IMR-90 (cell line): ENCODE measurements at regions not wholly inside any gene's neighbourhood (a gene's known extent, or its start where the extent isn't known, plus 50 kb on each side); places are given as distances from the start of the nearest gene placed in this dataset.

ENCODE experiments used
- ATAC-seq: fragments of 200-7000 bp; cut with Tn5 transposase; 2 replicates; pipeline ENCODE4 v1.9.1; 2020; ENCODE audit warnings: low read depth, mild to moderate bottlenecking, moderate library complexity
- BruUV-seq: library from RNA; stranded (reverse); fragments of 400-500 nt; replicated peaks from 2 replicates; lab custom pipeline; 2021; lab: Mats Ljungman, UMichigan
- CTCF ChIA-PET: fragments of 300-600 bp; formaldehyde crosslinking; extraction: SDS; loops from one replicate; lab custom pipeline; 2021; ENCODE audit warnings: antibody characterized with exemption; lab: Yijun Ruan, JAX
- POLR2A ChIA-PET: fragments of 300-600 bp; sonication (Branson Sonifier 250); formaldehyde crosslinking; loops from one replicate; lab custom pipeline; 2022; ENCODE audit warnings: antibody characterized with exemption; ENCODE audit not compliant: unreplicated experiment; lab: Charles Lee
- DNase-seq: peaks from one replicate; pipeline ENCODE4 v3.0.0; 2013
- H2AFZ ChIP-seq: replicated peaks from 2 replicates; pipeline ENCODE3; 2013; ENCODE audit warnings: low read length, mild to moderate bottlenecking; ENCODE audit not compliant: poor library complexity
- H2AK5ac ChIP-seq: 2 replicates; pipeline ENCODE4 v1.6.1; 2013; ENCODE audit warnings: low read depth, low read length, inconsistent platforms
- H2AK9ac ChIP-seq: replicated peaks from 2 replicates; pipeline ENCODE3; 2013; ENCODE audit warnings: mild to moderate bottlenecking, low read depth, low read length, moderate library complexity; ENCODE audit not compliant: poor library complexity
- H2BK120ac ChIP-seq: 2 replicates; pipeline ENCODE4 v1.6.1; 2013; ENCODE audit warnings: low read depth, low read length, inconsistent platforms
- H2BK15ac ChIP-seq: 3 replicates; pipeline ENCODE4 v1.6.1; 2013; ENCODE audit warnings: low read depth, low read length, inconsistent platforms
- H2BK20ac ChIP-seq: 2 replicates; pipeline ENCODE4 v1.6.1; 2013; ENCODE audit warnings: low read depth, mild to moderate bottlenecking, inconsistent platforms, low read length, moderate library complexity
- H2BK5ac ChIP-seq: 2 replicates; pipeline ENCODE4 v1.6.1; 2013; ENCODE audit warnings: mild to moderate bottlenecking, low read depth, low read length, inconsistent platforms; ENCODE audit not compliant: poor library complexity, severe bottlenecking
- H3K14ac ChIP-seq: replicated peaks from 2 replicates; pipeline ENCODE4 v1.6.1; 2013; ENCODE audit warnings: low read depth, low read length, inconsistent platforms
- H3K18ac ChIP-seq: 2 replicates; pipeline ENCODE4 v1.6.1; 2013; ENCODE audit warnings: low read depth, low read length, control low read depth
- H3K23ac ChIP-seq: 2 replicates; pipeline ENCODE4 v1.6.1; 2013; ENCODE audit warnings: low read depth, low read length, inconsistent platforms
- H3K27ac ChIP-seq: 2 replicates; pipeline ENCODE4 v1.5.1; 2013; ENCODE audit warnings: mild to moderate bottlenecking, control low read depth, low read length; ENCODE audit not compliant: insufficient read depth
- H3K27me3 ChIP-seq: 2 replicates; pipeline ENCODE4 v1.6.1; 2013; ENCODE audit warnings: low read length; ENCODE audit not compliant: control insufficient read depth, insufficient read depth
- H3K36me3 ChIP-seq: 2 replicates; pipeline ENCODE4 v1.6.1; 2013; ENCODE audit warnings: low read length, mixed read lengths; ENCODE audit not compliant: control insufficient read depth, insufficient read depth
- H3K4ac ChIP-seq: 2 replicates; pipeline ENCODE4 v1.6.1; 2013; ENCODE audit warnings: low read depth, low read length, inconsistent platforms
- H3K4me1 ChIP-seq: 2 replicates; pipeline ENCODE4 v1.6.1; 2013; ENCODE audit warnings: low read length, mixed read lengths; ENCODE audit not compliant: control insufficient read depth, insufficient read depth
- H3K4me2 ChIP-seq: 2 replicates; pipeline ENCODE4 v1.6.1; 2013; ENCODE audit warnings: low read depth, mild to moderate bottlenecking, control low read depth, low read length, moderate library complexity
- H3K4me3 ChIP-seq: 2 replicates; pipeline ENCODE4 v1.5.1; 2013; ENCODE audit warnings: low read depth, mild to moderate bottlenecking, control low read depth, low read length, moderate library complexity; ENCODE audit not compliant: insufficient read depth
- H3K56ac ChIP-seq: 2 replicates; pipeline ENCODE4 v1.6.1; 2013; ENCODE audit warnings: low read length, inconsistent platforms; ENCODE audit not compliant: insufficient read depth; ENCODE audit errors: extremely low read depth
- H3K79me1 ChIP-seq, 2 experiments: 2 replicates each; pipeline ENCODE4 v1.6.1; 2013; ENCODE audit warnings: low read length in 2 of 2, inconsistent platforms in 1 of 2, low read depth in 1 of 2
- H3K9ac ChIP-seq: 2 replicates; pipeline ENCODE4 v1.6.1; 2013; ENCODE audit warnings: low read depth, low read length, control low read depth
- H3K9me1 ChIP-seq: 2 replicates; pipeline ENCODE4 v1.6.1; 2013; ENCODE audit warnings: low read length, inconsistent platforms; ENCODE audit not compliant: insufficient read depth
- H3K9me3 ChIP-seq: 2 replicates; pipeline ENCODE4 v1.6.1; 2013; ENCODE audit warnings: low read length; ENCODE audit not compliant: control insufficient read depth, insufficient read depth
- H4K20me1 ChIP-seq: 2 replicates; pipeline ENCODE4 v1.6.1; 2013; ENCODE audit warnings: low read length, inconsistent platforms; ENCODE audit not compliant: insufficient read depth
- H4K5ac ChIP-seq: 2 replicates; pipeline ENCODE4 v1.6.1; 2013; ENCODE audit warnings: mild to moderate bottlenecking, low read depth, low read length, control low read depth
- H4K8ac ChIP-seq, 2 experiments: 2 replicates each; pipeline ENCODE4 v1.6.1; 2013; ENCODE audit warnings: low read depth in 2 of 2, low read length in 2 of 2, control low read depth in 1 of 2, inconsistent platforms in 1 of 2
- H4K91ac ChIP-seq: 2 replicates; pipeline ENCODE4 v1.6.1; 2013; ENCODE audit warnings: low read depth, low read length, inconsistent platforms; ENCODE audit not compliant: insufficient read depth
- MAFK ChIP-seq: IDR thresholded peaks from 2 replicates; pipeline ENCODE4 v1.6.1; 2012; ENCODE audit warnings: low read depth, low read length, improper control_type of control experiment
- NFE2L2 ChIP-seq: fragments of 150-350 bp; IDR thresholded peaks from 2 replicates; pipeline ENCODE4 v1.6.1; 2016; ENCODE audit warnings: low read depth, mild to moderate bottlenecking, low read length
- RCOR1 ChIP-seq: IDR thresholded peaks from 2 replicates; pipeline ENCODE4 v1.6.1; 2012; ENCODE audit warnings: mild to moderate bottlenecking, low read length, improper control_type of control experiment; ENCODE audit not compliant: insufficient replicate concordance
- WGBS, 2 experiments: methylation state at CpG; one replicate each; pipeline versions ENCODE4 v1.1.5 to v1.1.7; 2013; ENCODE audit warnings: missing lambda C conversion rate in 2 of 2; ENCODE audit not compliant: insufficient read length in 1 of 2; ENCODE audit errors: extremely low coverage in 2 of 2; 5-methylcytosine and 5-hydroxymethylcytosine counted together
- dilution Hi-C: fragments of 300-500 bp; cut with HindIII; formaldehyde crosslinking; loops from one replicate; pipeline ENCODE4 v1.14.3; 2018; ENCODE audit warnings: low sequenced_read_pairs; ENCODE audit not compliant: unreplicated experiment
- in situ Hi-C: fragments of 300-500 bp; cut with MboI; formaldehyde crosslinking; loops from 3 replicates; pipeline ENCODE4 v1.14.3; 2019; ENCODE audit warnings: low sequenced_read_pairs, inconsistent platforms, mixed read lengths
- intact Hi-C: fragments of 100-400 bp; cut with micrococcal nuclease; formaldehyde crosslinking; loops from 2 replicates; pipeline ENCODE4 v1.10.0; 2022

DNA sequence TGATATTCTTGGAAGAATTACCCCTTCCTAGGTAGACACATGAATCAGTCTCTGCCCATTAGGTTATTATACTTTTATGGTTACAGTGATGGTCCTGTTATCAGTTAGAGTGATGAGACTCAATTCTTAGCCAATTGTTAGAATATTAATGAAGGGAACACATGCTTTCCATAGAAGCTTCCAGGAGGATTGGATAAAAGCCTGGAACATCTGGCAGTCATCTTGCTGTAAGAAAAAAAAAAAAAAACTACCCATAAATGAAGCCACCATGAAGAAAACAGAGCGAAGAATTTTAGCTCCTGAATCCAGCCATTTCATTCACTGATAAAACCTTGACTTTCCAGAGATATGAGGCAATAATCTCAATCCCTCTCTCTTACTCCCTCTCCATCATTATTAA lies 262.5 kb upstream of the GRIN3A start:
- ChIA-PET CTCF (no interaction called here), POLR2A (no interaction called here)
- dilution Hi-C loops (no loop called here), intact Hi-C loops (no loop called here), in situ Hi-C loops (no loop called here)
- Histone ChIP-seq H3K36me3 (no peaks in the 10 kb centered on the region), H2BK20ac (no peak overlapping the region), H3K4me1 (no peaks in the 10 kb centered on the region), H2AK9ac (no peak overlapping the region), H2BK120ac (no peak overlapping the region), H2BK5ac (no peak overlapping the region), H4K8ac (no peak overlapping the region), H3K4me3 (no peak overlapping the region), H4K91ac (no peak overlapping the region), H2AFZ (no peak overlapping the region), H4K5ac (no peak overlapping the region), H3K27me3 (no peaks in the 10 kb centered on the region), H3K4me2 (no peak overlapping the region), H3K56ac (no peak overlapping the region), H3K4ac (no peak overlapping the region), H3K9me1 (no peaks in the 10 kb centered on the region), H3K14ac (no peak overlapping the region), H2BK15ac (no peak overlapping the region), H3K9me3 (peaks cover 7% of the 10 kb centered on the region), H3K18ac (no peak overlapping the region), H3K79me1 (no peaks in the 10 kb centered on the region), H3K27ac (no peak overlapping the region), H2AK5ac (no peak overlapping the region), H4K20me1 (no peaks in the 10 kb centered on the region), H3K23ac (no peak overlapping the region), H3K9ac (no peak overlapping the region)
- BruUV-seq, result no TSS peak
- WGBS, 2 experiments, result 17% methylated on average over 1 of the region's 1 CpG; no CpG with 5 or more reads in 1 of the 2 experiments
- DNase-seq (no peak), ATAC-seq (no peak)
- no peak for TF ChIP-seq NFE2L2
- no peak for TF ChIP-seq RCOR1
- TF ChIP-seq MAFK, result no peak
